ENCODE measurements at regions not wholly inside any gene's neighbourhood (a gene's known extent, or its start where the extent isn't known, plus 50 kb on each side); places are given as distances from the start of the nearest gene placed in this dataset.

DNA sequence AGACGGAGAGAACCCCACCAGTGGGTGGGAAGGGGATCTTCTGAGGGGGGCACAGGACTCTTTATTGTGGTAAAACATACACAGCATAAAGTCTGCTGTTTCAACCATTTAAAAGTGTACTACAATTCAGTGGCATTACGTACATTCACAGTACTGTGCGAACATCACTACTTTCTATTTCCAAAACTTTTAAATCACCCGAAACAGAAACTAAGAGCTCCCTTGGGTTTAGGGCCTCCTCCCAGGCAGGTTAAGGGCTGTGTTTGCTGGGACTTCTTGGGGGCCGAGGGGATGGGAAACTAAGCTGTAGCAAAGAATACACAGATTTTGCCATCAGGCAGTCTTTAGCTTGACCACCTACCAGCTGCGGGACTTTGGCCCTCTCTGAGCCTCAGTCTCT is 242.0 kb downstream of the HAUS1 start:
- TF ChIP-seq ZFX (IDR thresholded peaks at IDR 0.05; ENCODE audit: borderline replicate concordance): no peak
- TF ChIP-seq, protein P1, sequence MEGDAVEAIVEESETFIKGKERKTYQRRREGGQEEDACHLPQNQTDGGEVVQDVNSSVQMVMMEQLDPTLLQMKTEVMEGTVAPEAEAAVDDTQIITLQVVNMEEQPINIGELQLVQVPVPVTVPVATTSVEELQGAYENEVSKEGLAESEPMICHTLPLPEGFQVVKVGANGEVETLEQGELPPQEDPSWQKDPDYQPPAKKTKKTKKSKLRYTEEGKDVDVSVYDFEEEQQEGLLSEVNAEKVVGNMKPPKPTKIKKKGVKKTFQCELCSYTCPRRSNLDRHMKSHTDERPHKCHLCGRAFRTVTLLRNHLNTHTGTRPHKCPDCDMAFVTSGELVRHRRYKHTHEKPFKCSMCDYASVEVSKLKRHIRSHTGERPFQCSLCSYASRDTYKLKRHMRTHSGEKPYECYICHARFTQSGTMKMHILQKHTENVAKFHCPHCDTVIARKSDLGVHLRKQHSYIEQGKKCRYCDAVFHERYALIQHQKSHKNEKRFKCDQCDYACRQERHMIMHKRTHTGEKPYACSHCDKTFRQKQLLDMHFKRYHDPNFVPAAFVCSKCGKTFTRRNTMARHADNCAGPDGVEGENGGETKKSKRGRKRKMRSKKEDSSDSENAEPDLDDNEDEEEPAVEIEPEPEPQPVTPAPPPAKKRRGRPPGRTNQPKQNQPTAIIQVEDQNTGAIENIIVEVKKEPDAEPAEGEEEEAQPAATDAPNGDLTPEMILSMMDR (IDR thresholded peaks at IDR 0.05): no peak
- no peak overlapping the region for H3K27ac ChIP-seq

- TF ChIP-seq, protein P1 (IDR thresholded peaks at IDR 0.05): no peak
- TF ChIP-seq ZFX (IDR thresholded peaks at IDR 0.05; ENCODE audit: borderline replicate concordance): no peak
- H3K27ac ChIP-seq: no peak overlapping the region
Observed at GRCh38 chr18:46346896-46347630, 242.9 kb downstream of the HAUS1 start.

DNA sequence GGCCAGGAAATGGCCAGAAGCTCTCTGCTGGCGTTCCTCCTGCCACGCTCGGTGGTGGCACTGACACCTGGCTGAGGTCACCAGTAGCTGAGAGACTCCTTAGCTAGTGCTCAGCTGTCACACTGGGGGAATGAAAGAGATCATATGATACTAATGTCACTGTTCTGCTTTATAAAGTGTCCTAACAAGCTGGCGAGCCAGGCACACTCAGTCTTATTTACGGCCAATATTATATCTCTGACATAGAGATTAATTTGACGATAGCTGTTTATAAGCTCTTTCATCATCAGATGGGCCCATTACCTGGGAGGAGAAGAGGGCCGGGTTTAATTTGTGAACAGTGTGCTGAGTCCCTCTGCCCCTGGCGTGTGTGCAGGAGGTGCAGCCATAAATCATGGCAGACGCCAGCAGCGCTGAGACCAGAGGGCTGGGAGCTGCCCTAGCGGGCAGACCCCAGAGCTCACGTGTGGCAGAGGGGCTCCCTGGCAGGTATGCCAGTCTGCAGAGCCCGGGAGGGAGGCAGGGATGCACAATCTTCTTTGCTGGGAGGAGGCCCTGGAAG is 246.5 kb downstream of the HAUS1 start:
- H3K27ac ChIP-seq: no peak overlapping the region
- TF ChIP-seq ZFX (IDR thresholded peaks at IDR 0.05; ENCODE audit: borderline replicate concordance): no peak
- TF ChIP-seq, protein P1 (IDR thresholded peaks at IDR 0.05): no peak

DNA sequence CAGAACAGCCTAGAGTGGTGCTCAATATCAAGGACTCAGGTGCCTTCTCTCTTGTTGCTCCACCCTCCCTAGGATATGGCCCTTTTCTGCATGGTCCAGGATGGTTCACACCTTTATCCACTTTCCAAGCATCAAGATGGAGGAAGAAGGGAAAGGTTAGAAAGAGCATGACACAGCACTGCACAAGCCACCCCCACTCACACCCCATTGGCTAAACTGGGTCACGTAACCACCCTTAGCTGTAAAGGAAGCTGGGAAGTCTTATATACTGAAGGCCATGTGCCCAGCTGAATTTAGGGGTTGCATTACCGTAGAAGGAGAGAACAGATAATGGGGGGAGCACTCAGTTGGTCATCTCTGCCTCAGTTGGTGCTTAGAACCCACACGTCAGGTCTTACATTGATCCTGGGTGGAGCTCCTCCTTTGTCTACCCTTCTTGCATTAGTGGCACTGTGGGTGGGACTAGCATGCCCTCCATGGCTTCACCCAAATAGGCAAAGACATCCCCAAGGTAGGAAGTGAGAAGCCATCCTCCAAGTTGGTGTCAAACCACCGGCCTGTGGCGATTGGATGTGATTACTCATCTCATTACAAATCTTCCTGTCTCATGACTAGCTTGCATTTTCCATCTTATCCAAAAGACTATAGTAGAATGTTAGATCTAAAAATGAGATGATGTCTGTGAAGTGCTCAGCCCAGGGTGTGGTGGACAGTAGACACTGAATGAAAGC is 248.5 kb downstream of the HAUS1 start:
- TF ChIP-seq ZFX (IDR thresholded peaks at IDR 0.05; ENCODE audit: borderline replicate concordance): no peak
- TF ChIP-seq, protein P1 (IDR thresholded peaks at IDR 0.05): no peak
- H3K27ac ChIP-seq: no peak overlapping the region

DNA sequence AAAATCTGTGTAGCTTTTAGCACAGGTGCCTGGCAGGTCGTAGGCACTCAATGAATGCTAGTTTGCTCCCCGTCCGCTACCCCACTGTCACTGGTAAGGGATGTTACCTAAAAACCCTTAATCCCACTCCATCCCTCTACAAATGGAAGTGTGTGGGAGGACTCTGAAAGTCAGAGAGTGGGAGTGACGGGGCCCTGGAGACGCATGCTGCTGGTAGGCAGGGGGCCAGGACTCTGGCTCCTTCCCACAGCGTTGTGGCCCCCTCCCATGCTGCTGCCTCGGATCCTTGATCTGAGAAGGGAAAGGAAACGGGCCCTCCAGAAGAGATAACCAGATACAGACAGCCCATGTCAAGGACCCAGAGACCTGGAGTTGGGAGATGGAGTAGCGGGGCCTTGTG is 249.3 kb downstream of the HAUS1 start:
- no peak overlapping the region for H3K27ac ChIP-seq
- no peak for TF ChIP-seq ZFX (IDR thresholded peaks at IDR 0.05; ENCODE audit: borderline replicate concordance)
- TF ChIP-seq, protein P1 (IDR thresholded peaks at IDR 0.05): no peak

DNA sequence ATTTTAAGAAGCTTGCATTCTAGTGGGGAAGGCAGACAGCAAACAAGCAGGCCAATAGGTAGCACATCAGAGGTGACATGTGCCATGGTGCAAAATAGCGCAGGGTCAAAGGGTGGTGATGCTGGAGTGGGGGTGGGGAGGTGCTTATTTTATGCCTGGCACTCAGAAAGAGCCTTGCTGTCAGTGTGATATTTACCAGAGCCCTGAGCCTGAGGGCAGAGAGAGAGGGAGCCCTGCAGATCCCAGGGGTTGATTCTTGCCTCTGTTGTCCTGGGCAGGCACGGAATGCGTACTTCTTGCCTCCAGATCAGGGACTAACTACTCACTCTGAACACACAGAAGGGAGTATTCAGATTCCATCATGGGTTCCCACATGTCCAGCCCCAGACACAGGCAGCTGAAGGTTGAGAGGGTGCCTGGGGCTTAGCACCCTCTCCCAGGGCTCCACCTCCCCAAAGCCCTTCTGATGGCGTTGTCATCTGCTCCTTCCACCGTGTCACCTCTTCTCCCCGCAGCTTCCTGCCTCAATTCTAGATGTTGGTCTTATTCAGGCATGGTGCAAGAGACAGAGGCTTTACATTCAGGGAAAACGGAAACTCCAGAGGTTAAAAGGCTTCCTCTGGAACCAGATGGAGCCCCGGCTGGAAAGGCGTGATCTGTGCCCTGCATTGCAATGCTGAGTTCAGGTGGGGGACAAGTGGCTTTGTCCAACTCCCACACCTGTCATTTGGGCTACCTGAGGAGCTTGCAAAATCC is 252.3 kb downstream of the HAUS1 start:
- no peak for TF ChIP-seq ZFX (IDR thresholded peaks at IDR 0.05; ENCODE audit: borderline replicate concordance)
- TF ChIP-seq, protein P1 (IDR thresholded peaks at IDR 0.05): no peak

More for the DNA sequence above, 252.3 kb downstream of the HAUS1 start:
- H3K27ac ChIP-seq: no peak overlapping the region

All from 22Rv1 (cell line).